Activated CD8-positive, alpha-beta memory T cell treated with anti-CD3 and anti-CD28 coated beads, Interleukin-2, amount 50 U/mL, for 1 hour (primary cell): ENCODE measurements at regions not wholly inside any gene's neighbourhood (a gene's known extent, or its start where the extent isn't known, plus 50 kb on each side); places are given as distances from the start of the nearest gene placed in this dataset.

ENCODE experiments used
- DNase-seq: peaks from one replicate; pipeline ENCODE4 v3.0.0-alpha.2; 2020; ENCODE audit errors: extremely low read depth

DNA sequence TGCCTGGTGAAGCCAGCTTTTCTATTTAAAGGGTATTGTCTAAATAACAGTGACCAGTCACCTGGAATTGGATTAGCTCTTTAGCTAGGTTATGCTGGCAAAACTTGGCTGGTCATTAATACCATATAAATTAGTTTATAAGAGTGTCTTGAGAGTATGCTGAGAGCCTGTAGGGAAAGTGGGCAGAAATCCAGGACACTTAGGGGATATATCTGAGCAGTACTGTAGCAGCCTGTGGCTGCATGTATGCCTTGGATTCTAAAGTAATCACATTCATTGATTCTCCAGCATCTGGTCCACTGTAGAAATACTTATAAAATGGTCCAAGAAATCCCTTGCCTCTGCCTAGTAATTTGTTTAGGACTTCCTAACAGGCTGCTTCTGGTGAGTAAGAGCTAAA, 288.9 kb upstream of the DMAC1 start:
- no peak for DNase-seq

DNA sequence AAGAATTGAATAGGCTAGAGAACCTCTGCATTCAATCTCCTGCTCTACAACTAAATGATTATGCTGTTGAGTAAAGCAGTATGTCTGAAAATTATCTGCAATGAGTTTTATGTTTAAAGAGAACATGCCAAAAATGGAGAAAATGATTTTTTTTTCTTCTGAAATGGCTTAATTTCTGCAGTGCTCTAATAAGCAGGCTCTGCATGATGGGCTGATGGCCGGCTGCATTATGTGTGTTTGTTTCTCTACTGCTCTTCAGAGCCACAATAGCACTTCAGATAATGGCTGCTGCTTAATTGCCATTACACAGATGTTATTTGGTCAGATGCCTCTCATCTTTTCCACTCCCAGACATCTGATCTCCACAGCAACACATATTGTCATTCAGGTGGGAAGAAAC, 286.4 kb upstream of the DMAC1 start:
- DNase-seq, result no peak

GRCh38 chr9:8078641-8079140, 279.1 kb upstream of the DMAC1 start:
- no peak for DNase-seq

DNA sequence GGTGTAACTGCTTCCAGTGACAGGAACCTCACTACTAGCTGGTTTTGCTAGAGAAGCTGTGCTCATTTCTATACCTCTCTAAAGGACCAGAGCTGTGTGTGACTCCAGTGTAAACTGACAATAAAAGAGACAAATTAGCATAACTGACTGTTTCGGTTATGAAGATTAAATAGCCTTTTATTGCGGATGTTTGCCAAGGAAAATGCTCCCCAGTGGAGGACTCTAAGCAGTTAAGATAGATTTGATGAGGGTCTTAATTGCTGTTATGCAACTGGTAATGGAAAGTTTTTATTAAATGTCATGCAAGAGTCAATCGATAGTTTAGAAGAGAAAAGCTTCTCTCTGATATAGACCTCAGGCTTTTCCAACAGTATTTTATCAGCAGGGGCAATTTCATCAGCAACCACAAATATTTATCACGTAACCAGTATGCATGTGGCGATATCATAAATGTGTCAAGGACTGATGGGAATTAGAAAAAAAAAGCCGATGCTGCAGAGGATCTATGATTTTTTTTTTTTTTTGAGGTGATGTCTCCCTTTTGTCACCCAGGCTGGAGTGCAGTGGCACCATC, 275.2 kb upstream of the DMAC1 start:
- no peak for DNase-seq

- no peak for DNase-seq
These were observed 271.8 kb upstream of the DMAC1 start for GRCh38 chr9:8071445-8071798.

- no peak for DNase-seq
These were observed 271.3 kb upstream of the DMAC1 start for GRCh38 chr9:8070779-8071444.

- DNase-seq, result no peak
These were observed 262.9 kb upstream of the DMAC1 start for GRCh38 chr9:8062459-8062858.

DNA sequence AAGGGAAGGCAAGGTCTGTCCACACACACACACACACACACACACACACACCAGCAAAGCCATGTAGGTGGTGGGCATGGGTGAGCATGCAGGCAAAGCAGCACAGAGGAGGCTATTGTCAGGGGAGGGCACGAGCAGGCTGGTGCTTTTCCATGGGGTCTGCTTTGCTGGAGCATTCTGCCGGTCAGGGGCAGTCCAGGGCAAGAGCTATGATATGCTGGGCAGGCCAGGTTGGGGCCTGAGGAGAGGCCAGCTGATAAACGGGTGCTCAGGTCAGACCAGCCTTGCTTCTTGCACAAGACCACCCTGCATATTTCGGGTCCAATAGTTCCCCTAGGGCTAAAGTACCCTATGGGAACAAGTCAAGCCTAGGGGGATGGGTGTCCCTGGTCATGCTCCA, 253.9 kb upstream of the DMAC1 start:
- no peak for DNase-seq

DNA sequence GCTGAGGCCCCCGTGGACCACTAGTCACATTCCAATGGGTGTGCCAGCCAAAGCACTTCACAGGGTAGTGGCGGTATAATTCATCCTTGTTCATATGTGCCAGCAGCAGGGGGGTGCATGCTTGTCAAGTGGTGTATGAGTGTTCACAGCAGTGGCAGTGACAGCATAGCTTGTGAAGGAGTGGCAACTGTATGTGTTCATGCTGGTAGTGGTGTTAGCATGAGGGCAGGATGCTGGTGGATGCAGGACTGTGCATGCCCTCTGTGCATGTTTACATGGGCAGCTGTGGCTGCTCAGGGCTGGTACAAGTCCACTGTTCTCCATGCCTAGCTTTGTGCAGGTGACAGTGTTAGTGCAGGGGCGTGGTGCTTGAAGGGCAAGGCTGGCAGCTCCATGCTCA, 253.4 kb upstream of the DMAC1 start:
- no peak for DNase-seq

DNA sequence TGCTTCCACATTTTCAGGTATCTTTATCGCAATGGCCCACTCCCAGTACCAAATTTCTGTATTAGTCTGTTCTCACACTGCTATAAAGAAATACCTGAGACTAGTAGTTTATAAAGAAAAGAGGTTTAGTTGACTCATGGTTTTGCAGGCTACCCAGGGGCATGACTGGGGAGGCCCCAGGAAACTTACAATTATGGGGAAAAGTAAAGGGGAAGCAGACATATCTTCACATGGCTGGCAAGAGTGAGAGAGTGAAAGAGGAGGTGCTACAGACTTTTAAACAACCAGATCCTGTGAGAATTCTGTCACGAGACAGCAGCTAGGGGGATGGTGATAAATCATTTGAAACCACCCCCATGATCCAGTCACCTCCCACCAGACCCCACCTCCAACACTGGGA, 238.2 kb upstream of the DMAC1 start:
- DNase-seq, result no peak

- no peak for DNase-seq
These were observed 237.4 kb upstream of the DMAC1 start for GRCh38 chr9:8036914-8037524.

DNA sequence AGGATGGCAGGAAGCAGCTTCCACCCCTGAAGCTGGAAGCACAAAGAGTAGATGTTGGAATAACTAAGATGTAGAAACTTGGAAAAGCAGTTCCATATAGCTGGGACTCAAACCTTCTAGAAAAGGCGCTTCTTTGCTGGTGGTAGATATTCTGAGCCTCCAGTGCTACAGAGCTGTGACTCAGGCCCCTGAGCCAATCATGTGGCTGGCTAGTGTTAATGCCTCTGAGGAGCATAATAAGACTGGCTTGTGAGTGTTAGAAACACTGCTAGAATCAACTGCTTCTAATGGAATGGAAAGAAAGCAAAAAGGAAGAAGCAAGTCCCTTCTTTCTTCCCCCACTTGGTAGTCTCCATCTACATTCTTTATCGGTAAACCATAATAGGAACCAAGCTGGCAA, 234.2 kb upstream of the DMAC1 start:
- no peak for DNase-seq

DNA sequence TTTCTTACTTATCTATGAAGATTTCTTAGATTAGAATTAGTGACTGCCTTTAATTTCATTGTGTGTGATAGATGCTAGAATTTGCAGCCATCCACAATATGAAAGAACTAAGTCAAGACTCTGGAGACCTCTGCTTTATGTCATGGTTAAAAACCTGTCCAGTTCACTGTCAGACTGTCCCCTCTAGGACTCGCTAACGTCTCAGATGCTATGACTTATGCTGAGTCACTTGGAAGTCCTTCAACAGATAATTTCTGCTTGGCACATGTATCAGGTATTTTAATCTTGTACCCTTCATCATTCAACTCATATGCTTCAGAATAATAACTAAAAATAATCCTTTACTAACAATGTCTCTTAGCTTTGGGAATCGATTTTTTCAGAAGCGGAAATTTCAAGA, 230.5 kb upstream of the DMAC1 start:
- DNase-seq, result no peak

GRCh38 chr9:8027351-8027750, 227.8 kb upstream of the DMAC1 start:
- no peak for DNase-seq

- no peak for DNase-seq
These were observed 226.0 kb upstream of the DMAC1 start for GRCh38 chr9:8025551-8025950.

DNA sequence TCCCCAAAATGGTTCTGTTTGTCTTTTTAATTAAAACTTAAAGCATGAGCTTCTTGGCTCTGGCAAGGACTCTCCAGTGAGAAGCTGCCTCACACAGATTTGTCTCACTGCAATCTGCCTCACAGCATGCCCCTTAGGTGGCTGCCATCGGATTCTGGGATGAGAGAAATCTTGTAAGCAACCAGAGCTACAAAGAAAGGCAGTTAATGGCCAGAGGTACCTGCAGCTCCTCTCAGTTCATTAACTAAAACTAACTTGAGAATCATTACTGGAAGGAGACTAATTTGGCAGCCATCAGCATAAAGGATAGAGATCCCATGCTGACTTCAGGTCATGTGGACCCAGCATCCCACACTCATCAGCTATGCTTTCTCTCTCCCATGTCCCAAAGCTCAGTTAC, 220.6 kb upstream of the DMAC1 start:
- DNase-seq, result no peak

- no peak for DNase-seq
These were observed 220.1 kb upstream of the DMAC1 start for GRCh38 chr9:8019636-8020035.

DNA sequence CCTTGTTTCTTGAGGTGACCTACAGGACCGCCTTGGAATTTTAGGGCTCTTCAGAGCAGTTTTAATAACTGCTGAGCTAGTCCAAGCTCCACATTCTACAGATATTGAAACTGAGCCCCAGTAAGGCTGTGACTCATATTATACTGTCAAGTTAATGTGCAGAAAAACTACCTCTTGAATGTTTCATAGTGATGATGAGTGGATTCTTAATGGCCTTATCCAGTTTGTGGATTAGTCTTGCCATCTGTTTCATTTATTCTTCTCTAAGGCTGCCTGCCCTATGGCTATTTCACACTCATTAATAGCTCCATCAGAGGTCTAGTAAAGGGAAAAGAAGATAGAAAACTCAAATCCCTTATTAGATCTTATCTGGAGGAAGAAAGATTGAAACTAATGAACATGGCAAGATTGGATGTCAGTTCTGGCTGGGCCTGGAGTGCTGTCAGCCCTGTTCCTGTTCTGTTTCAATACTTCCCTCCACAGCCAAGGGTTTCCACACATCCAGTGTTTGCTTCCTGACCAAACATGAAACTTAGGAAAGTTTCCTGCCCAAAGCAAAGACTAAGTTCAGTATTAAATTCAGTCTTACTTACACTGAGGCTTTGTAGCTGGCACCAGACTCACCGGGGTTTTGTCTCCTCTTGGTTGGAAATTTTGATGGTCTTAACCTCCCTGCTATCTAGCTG, 215.6 kb upstream of the DMAC1 start:
- no peak for DNase-seq

DNA sequence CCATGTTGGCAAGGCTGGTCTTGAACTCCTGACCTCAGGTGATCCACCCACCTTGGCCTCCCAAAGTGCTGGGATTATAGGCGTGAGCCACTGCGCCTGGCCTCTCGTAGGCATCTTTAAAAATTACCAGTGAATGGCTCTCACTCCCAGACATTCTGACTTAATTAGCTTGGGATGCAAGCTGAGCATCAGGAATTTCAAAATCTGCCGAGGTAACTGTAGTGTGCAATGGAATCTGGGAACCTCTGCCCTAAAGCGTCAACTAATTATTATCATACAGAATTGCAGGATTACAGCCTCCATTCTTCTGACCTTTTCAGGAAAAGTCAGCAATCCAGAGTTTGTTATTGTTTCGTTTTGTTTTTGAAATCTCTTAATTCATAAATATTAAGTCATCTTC, 213.4 kb upstream of the DMAC1 start:
- DNase-seq, result no peak

DNA sequence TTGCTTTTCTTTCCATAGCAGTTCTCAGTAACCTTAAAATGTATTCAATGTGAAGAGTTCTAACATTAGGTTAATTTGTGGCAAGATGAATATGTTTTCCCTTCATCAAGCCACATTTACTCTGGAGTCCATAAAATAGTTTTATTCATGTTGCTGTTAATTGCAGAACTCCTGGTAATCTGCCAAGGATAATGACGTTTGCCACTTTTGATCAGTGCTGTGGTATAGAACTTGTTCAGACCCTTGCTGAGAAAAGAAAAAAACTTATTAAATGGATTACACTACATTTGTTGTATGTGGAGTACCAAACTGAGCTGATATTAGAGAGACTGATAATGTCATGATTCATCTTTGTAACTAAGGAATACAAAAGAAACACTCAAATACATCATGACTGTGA, 212.4 kb upstream of the DMAC1 start:
- DNase-seq, result no peak

DNA sequence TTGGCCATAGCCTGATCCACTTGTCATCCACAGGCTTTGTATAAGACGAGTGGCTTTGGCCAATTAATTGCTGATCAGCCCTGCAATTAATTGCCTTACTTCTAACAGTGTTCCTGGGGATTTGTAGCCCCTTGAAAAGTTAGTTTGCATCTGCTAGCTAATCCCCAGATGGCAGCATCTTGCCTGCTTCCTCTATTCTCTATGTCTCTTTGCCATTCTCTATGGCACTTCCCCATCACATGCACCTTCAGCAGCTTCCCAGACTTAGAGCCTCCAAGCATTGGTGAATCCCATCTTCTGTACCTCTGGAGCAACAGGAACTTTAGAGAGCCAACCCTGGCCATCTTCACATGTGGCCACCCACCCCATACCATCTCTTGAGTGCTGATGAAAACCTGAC, 197.0 kb upstream of the DMAC1 start:
- DNase-seq, result no peak

GRCh38 chr9:7988644-7989280, 189.2 kb upstream of the DMAC1 start:
- DNase-seq, result no peak

- DNase-seq, result no peak
These were observed 185.1 kb upstream of the DMAC1 start for GRCh38 chr9:7984692-7985091.
